GM21390 (cell line): ENCODE measurements at regions not wholly inside any gene's neighbourhood (a gene's known extent, or its start where the extent isn't known, plus 50 kb on each side); places are given as distances from the start of the nearest gene placed in this dataset.

Experiments used
- ATAC-seq: cut with Tn5 transposase; IDR thresholded peaks from one replicate; pipeline ENCODE4 v1.9.1; 2021; ENCODE audit not compliant: unreplicated experiment

DNA sequence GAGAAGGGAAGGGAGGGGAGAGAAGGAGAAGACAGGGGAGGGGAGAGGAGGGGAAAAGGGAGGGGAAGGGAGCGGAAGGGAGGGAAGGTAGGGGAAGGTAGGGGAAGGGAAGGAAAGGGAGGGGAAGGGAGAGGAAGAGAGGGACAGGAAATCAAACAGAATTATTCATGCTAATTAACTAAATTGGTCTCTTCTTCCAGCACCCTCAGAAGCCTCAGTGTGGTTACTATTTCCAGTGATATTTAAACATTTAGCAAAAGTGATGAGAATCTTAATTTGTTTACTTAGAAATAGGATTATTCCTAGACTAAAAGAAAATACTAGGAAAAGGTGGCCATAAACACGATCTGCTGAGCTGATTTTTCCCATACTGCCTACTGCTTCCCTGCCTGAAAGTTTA, 193.1 kb upstream of the CPEB2 start:
- no peak for ATAC-seq

DNA sequence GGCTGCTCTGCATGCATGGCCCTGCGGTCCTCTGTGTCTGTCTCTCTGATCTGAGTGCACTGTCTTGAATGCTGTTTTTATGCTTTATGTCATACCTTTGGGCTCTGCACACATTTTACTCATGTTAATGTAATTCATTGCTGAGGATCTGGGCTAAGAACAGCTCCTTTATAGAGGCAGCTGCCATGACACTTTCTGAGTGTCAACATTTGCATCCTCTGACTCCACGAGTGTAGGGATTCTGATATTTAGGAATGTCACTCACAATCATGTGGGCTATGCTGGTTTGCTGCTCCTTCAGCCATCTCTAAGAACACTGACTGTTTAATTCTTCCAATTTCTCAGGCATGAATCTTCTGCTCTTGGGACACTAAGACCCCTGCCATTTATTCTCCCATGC, 192.2 kb upstream of the CPEB2 start:
- no peak for ATAC-seq

DNA sequence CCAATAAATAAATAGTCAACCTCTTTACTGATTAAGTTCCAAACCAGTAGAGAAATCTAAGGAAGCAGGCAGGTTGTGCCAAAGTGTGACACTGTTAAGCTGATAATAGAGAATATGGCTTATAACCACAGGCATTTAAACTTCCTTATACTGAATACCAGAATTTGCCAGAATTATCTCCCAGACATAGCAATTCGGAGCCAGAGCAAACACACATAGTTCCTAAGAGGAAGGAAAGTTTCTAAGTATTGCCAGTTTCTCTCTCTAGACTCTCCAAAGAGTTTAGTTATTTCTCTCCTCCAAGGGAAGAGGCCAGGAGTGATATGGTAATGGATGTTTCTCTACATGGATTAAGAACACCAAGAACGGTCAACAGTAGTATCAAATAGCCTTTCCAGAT, 191.7 kb upstream of the CPEB2 start:
- no peak for ATAC-seq

DNA sequence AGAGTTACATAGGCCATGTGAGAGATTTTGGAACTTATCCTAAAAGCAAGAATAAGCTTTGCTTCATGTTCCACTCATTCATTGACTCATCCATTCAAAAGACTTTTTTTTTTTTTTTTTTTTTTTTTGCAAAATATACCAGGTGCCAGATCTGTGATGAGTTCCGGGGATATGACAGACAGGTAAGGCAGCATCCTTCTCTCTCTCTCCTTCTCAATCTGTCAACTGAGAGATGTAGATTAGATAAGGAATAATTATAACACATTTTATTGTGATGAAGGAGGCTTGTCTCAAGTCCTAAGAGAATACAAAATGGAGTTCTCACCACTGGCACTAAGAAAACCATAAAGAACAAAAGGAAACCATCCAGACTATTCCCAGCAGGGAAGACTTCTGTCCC, 190.2 kb upstream of the CPEB2 start:
- ATAC-seq: no peak

DNA sequence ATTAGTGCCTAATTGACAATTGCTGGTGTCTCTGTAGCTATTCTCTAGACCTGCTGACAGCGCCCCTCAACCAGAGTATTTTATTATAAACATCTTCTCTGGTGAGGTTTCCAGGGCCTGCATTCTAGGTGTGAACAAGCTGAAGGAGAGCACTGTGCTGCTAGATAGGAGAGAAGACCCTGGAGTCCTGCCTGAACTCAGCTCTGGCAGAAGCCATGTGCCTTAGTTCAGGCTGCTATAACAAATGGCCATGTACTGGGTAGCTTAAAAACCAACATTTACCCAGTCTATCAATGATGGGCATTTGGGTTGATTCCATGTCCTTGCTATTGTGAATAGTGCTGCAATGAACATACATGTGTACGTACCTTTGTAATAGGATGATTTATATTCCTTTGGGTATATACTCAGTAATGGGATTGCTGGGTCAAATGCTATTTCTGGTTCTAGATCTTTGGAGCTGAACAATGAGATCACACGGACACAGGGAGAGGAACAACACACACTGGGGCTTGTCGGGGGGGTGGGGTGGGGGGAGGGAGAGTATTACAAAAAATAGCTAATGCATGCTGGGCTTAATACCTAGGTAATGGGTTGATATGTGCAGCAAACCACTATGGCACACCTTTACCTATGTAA, 185.5 kb upstream of the CPEB2 start:
- no peak for ATAC-seq

DNA sequence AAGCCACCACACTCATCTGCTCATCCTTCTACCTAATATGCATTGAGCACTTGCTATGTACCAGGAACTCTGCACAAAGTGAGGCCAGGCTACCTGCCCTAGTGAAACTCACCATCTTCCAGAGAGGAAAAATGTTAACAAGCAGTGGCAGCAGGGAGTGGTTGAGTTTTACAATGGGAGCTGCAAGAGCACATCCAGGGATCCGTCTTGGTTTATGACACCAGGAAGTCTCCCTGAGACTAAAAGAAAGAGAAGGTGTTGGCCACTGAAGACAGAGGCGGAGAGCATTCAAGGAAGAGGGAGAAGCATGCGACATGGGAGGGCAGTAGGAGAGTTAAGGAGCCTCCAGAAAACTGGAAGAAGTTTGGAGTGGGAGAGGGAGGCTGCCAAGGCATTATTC, 178.1 kb upstream of the CPEB2 start:
- no peak for ATAC-seq

DNA sequence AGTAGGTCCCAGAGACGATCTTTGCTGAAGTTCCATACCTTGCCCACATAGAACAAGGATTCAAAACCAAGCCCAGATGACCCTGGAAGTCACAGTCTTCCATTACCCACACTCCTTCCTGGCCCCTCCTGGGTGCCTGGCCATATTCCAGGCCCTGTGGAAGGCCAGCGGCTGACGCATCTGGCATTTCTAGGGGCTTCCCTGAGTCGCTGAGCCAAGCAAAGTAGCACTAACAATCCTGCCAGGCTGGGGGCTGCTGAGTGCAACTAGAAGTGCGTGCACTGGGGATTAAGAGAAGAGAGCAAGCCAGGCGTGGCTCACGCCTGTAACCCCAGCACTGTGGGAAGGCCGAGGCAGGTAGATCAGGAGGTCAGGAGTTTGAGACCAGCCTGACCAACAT, 175.2 kb upstream of the CPEB2 start:
- no peak for ATAC-seq

DNA sequence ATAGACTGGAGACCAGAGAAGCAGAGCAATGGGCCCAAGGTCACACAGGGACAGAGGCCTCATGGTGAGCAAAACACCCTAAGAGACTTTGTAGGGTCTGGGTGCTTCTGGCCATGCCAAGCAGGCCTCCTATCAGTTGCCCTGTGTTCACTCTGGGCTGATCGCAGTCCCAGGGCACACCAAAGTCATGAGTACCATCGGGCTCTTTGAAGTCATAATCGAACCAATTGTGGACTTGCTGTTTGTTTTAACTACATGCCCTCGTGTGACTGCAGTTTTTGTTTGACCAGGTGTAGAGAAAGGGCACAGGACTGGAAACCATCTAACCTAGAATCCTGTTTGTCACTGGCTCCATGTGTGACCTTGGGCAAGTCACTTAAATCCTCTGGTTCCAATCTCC, 172.5 kb upstream of the CPEB2 start:
- no peak for ATAC-seq

DNA sequence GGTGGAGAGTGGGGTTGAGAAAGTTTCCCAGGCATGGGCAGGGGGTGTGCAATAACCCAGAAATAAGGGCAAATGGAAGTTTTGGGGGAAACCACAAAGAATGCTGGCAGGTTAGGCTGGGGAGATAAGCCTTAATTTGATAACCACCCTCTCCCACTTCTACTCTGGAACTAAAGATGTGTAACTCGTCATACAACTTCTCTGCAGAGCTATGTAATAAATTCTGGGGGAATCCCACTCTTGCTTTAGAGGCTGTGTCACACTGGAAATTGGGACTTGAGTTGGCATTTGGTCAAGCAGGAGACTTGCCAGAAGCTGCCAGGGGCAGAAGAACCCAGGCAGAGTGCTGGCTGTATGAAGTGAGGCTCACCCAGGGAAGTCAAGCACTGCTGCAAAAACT, 170.9 kb upstream of the CPEB2 start:
- ATAC-seq: no peak

DNA sequence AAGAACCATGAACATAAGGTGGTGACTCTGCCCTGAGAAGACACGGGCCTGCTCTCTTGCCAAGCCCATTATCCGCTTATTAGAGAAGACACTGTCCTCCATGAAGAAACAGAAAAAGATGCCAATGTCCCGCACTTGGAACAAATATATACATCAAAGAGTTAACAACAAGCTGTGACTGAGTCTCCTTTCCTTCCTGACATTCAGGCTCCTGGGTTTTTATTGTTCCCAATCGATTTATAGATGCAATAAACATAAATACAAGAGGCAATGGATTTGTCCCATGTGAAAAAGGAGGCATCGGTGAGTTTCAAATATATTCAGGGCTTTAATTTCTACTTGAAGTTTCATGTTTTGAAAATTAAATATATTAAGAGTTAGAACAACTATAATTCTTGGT, 169.2 kb upstream of the CPEB2 start:
- no peak for ATAC-seq

DNA sequence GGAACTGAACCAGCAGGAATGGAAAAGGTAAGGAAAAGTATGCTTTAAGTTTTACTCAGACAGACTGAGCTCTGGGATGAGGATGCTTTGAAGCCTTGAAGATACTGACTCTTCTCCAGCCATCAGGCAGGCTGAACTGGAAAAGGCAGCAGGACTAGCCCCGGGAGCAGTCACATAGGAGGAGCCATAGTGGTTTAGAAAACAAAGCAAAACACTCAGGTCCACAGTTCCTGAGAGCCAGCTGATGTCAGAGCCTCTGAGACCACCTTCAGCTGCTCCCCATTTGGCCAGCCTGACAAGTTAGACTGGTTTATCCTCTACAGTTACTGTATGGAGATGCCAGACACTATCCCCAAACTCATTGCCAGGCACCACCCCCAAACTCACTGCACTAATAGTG, 167.9 kb upstream of the CPEB2 start:
- ATAC-seq: no peak

DNA sequence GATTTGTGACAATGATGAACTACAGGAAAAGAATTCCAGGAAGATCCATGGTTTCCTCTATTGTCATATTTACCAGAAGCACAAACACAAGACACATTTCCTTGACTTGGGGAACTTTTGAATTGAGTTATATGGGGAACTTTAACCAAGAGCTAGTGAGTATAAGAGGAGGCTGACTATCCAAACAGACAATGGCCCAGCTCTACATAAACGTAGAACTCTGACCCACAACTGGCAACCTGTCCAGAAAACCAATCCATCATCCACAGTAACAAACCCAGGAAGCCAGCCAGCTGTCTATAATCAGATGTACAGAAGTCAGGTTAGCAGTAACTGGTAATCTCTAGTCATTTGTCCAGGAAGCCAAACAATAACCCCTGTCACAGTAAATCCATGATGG, 167.0 kb upstream of the CPEB2 start:
- ATAC-seq: no peak

DNA sequence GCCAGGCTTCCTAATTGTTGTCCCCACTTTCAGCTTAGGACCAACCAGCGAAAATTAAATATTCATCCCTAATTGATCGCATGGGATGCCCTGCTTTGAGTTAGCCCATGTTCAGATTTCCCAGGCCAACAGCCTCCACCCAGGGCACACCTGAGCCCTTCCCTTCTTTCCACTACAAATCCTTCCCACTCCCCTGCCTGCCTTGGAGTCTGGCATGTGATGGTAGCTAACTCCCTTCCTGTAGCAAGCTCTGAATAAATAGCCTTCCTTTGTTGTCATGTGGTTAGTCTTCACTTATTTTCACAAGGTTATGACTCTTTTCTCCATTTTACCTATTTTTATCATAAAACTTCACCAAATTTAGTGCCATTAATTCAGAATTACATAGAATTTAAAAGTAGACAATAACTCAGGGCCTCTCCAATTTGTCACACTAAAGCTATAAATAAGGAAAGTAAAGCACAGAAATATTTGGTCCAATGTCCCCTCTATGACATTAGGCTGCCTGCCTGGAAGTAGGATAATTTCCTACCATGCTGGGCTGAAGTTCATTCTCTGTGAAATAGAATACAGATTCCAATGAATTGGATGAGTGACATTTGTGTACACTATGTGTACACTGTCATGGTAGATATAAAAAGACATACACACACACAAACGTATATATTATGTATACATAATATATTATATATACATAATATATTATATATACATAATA, 166.4 kb upstream of the CPEB2 start:
- ATAC-seq: no peak

DNA sequence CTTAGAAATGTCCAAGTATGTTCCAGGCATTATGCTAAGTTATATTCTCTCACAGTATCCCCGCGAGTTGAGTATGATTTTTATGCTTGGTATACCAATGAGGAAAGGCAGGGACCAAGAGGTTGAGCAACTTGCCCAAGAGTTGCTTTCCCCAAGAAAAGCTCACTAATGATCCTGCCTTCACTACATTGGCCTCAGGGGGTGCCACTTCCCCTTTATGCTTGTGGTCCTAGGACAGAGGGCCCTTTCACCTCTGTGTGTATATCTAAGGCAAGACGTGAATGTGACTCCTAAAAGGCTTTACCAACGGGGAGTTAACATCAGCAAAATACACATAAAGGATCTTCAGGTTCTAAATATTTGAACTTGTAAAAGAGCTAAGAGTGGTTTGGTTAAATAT, 164.4 kb upstream of the CPEB2 start:
- no peak for ATAC-seq

DNA sequence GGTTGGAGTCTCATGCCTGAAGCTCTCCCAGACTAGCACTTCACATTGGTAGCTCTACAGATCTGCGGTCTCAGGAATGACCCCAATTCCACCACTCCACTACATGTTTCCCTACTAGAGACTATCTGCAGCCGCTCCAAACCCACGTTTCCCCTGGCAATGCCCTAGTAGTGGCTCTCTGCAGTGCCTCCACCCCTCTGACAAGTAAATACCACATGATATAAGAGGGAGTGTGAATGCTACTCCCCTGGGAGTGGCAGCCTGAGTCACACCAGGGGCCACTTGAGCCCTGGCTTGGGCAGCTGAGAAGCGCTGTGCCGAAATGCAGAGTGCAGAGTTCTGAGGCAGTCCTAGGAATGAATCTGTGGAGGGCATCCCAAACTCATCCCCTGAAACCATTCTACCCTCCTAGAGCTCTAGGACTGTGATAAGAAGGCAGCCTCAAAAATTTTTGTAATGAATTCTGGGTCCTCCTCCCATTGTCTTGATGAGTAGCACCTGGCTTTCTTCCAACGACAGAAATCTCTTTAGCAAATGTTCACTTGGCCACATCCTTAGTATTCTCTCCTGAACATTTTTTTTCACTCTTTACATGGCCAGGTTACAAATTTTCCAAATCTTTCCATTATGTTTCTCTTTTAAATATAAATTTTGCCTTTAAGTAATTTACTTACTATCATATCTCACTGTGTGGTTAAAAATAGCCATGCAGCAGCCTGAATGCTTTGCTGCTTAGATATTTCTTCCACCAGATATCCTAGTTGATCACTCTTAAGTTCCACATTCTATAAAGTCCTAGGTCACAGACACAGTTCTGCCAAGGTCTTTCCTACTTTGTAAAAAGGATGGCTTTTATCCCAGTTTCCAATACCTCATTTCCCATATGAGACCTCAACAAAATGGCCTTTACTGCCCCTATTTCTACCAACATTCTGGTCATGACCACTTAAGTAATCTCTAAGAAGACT, 160.2 kb upstream of the CPEB2 start:
- no peak for ATAC-seq

DNA sequence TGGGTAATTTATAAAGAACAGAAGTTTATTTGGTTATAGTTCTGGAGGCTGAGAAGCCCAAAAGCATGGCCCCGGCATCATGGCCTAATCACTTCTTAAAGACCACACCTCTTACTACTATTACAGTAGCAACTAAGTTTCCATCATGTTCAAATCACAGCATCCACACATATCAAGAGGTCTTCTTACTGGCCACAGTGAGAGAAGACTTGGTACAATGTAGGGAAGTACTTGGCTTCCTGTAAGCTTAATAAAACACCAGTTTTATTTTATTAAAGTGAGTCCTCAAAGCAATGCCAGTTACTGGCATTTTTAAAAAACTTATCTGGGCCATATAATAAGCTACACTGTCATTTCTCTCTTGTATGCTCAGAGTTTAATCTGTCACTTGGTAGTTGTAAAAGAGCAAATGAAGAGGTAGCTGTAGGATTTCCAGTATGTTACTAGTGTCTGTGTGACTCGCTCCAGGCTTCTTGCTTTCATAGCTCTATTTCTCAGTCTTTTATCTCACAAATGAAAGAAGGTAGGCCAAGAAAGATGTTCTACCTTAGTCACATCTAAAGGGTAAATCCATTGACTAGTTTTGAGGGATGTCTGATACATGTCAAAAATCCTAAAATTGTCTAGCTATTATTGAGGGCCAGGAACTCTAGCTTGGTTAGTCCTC, 159.2 kb upstream of the CPEB2 start:
- ATAC-seq: no peak

DNA sequence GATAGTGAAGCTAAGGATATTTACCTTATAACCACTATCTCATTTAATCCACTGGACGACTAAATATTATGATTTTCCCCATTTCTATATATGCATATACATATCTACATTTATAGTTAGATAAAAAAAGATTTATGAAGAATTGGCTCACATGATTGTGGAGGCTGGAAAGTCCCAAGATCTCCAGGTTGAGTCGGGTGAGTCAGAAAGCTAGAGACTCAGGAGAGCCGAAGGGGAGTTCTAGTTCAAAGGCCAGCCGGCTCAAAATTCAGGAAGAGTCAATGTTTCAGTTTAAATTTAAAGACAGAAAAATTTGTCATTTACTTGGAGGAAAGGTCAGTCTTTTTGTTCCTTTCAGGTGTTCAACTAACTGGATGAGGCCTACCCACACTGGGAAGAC, 158.2 kb upstream of the CPEB2 start:
- ATAC-seq: no peak

DNA sequence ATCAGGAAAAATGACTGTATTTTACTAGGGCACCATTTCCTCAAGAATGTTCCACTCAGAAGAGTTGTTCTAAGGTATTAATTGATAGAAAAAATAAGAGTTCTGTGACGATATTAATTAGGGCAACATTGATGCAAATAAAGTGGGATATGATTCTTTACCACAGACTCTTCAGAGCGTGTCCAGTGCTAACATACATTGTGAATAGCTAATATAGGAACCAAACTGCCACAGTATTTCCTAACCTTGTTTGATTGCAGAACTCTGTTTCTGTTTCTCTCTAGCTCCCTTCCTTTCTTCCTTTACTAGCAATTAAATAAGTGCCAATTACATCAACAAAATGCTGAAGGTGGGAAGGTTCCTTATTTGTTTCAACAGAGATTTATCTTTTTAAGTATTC, 154.1 kb upstream of the CPEB2 start:
- no peak for ATAC-seq

DNA sequence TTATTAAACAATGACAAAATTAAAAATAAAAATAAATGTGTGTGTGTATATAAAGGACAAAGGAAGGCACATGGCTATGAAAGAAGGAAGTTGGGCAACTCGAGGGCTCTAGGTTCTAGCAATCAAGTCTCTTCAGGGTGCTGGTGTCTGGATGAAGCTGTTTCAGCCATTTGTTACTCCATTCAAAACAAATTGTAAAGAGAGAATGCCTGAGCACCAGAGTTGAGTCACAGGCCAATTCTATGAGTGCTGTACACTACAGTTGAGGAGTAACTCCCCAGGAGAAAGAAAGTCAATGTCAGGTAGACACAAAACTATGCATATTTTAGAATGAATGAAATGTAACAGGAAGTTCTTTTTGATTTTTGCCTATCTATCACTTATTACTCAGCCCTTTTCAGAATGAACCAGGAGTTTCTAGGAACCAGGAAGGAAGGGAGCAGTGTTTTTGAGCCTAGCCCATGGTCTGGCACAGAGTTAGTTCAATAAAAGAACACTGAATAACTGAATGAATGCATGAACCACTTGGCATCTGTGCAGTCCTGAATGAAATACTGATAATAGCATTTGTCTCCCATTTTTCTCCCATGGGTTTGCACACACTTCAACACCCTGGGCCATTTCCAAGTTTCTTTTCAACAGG, 151.7 kb upstream of the CPEB2 start:
- ATAC-seq: no peak

DNA sequence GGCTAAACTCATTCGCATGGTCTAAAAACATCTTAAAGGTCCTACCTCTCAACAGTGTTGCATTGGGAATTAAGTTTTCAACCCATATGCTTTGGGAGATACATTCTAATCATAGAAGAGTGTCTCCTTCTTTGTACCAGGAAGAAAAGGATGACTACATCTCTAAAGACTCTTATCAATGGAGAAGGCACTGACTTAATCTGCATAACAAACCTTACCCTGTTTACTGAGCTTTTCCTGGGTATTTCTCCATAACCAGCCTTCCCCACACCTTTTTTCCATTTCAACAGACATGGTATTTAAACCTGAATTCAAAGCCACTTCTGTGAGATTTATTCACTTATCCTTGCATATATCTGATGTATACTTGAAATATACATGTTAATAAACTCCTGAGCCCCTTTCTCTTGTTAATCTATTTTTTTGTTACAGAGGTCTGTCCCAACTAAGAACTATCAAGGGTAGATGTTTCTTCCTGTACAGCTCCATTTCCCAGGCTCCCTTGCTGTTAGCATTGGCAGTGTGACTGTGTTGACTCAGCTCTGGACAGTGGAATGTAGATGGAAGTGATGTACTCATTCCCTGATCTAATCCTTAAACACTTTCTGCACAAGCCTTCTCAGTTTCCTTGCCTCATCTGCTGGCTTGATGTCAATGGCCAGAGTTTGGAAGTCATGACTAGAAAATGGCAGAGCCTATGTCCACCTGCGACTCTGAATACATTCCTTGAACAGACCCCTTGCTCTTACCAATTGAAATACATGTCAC, 148.9 kb upstream of the CPEB2 start:
- ATAC-seq: no peak
